PC-9 (cell line): ENCODE measurements at regions not wholly inside any gene's neighbourhood (a gene's known extent, or its start where the extent isn't known, plus 50 kb on each side); places are given as distances from the start of the nearest gene placed in this dataset.

ENCODE experiments used
- BruUV-seq: library from RNA; stranded (reverse); fragments of 400-500 nt; replicated peaks from 2 replicates; lab custom pipeline; 2021; lab: Mats Ljungman, UMichigan
- CTCF ChIA-PET: fragments of 300-600 bp; sonication (Branson Sonifier 250); formaldehyde crosslinking; loops from one replicate; lab custom pipeline; 2022; ENCODE audit warnings: antibody characterized with exemption; lab: Charles Lee
- POLR2A ChIA-PET: fragments of 300-600 bp; sonication (Branson Sonifier 250); formaldehyde crosslinking; loops from one replicate; lab custom pipeline; 2022; ENCODE audit warnings: antibody characterized with exemption; ENCODE audit not compliant: unreplicated experiment; lab: Charles Lee
- DNase-seq, 2 experiments: peaks; one replicate each; pipeline versions ENCODE4 v3.0.0 to v3.0.0-alpha.2; 2015 to 2022; ENCODE audit warnings: mixed read lengths in 1 of 2
- H2AFZ ChIP-seq: fragments of 200-600 bp; sonication (generic); 2 replicates; pipeline ENCODE4 v1.8.1; 2017; ENCODE audit warnings: antibody characterized with exemption
- H3F3A ChIP-seq: fragments of 200-600 bp; sonication (generic); 2 replicates; pipeline ENCODE4 v1.8.1; 2017; ENCODE audit warnings: antibody characterized with exemption, mild to moderate bottlenecking, low read depth; ENCODE audit not compliant: insufficient read depth
- H3K27ac ChIP-seq: fragments of 200-600 bp; sonication (generic); 2 replicates; pipeline ENCODE4 v1.6.1; 2016; ENCODE audit warnings: mixed run types
- H3K27me3 ChIP-seq: fragments of 200-600 bp; sonication (generic); 2 replicates; pipeline ENCODE4 v1.6.1; 2016; ENCODE audit warnings: low read depth, mixed run types; ENCODE audit not compliant: insufficient read depth
- H3K36me3 ChIP-seq: fragments of 200-600 bp; sonication (generic); 2 replicates; pipeline ENCODE4 v1.6.1; 2016; ENCODE audit warnings: low read depth, mixed run types
- H3K4me1 ChIP-seq: fragments of 200-600 bp; sonication (generic); replicated peaks from 2 replicates; pipeline ENCODE4 v1.6.1; 2016; ENCODE audit warnings: mixed run types; ENCODE audit not compliant: insufficient read depth
- H3K4me2 ChIP-seq: fragments of 200-600 bp; sonication (generic); 2 replicates; pipeline ENCODE4 v1.6.1; 2017; ENCODE audit warnings: mixed run types
- H3K4me3 ChIP-seq: fragments of 200-600 bp; sonication (generic); 2 replicates; pipeline ENCODE4 v1.6.1; 2016; ENCODE audit warnings: mixed run types
- H3K79me2 ChIP-seq: fragments of 200-600 bp; sonication (generic); 2 replicates; pipeline ENCODE4 v1.6.1; 2017; ENCODE audit warnings: low read depth, mixed run types
- H3K9me2 ChIP-seq: fragments of 200-600 bp; sonication (generic); 2 replicates; pipeline ENCODE4 v1.8.1; 2017; ENCODE audit warnings: mild to moderate bottlenecking; ENCODE audit not compliant: insufficient read depth
- H3K9me3 ChIP-seq: fragments of 200-600 bp; sonication (generic); 2 replicates; pipeline ENCODE4 v1.8.1; 2016; ENCODE audit warnings: low read depth; ENCODE audit not compliant: insufficient read depth
- H4K20me1 ChIP-seq: fragments of 200-600 bp; sonication (generic); 2 replicates; pipeline ENCODE4 v1.8.1; 2017; ENCODE audit not compliant: insufficient read depth
- EZH2 ChIP-seq: fragments of 200-600 bp; sonication (generic); IDR thresholded peaks from 2 replicates; pipeline ENCODE4 v1.8.0; 2017; ENCODE audit warnings: antibody characterized with exemption, low read depth
- intact Hi-C: fragments of 100-400 bp; cut with micrococcal nuclease; formaldehyde crosslinking; loops from one replicate; pipeline ENCODE4 v1.10.0; 2022; ENCODE audit not compliant: unreplicated experiment
- TF ChIP-seq, protein P1 (sequence below): fragments of 200-600 bp; sonication (generic); conservative IDR thresholded peaks from 2 replicates; pipeline ENCODE4 v1.6.1; 2017; ENCODE audit warnings: mixed run types, antibody characterized with exemption, mild to moderate bottlenecking, moderate library complexity

DNA sequence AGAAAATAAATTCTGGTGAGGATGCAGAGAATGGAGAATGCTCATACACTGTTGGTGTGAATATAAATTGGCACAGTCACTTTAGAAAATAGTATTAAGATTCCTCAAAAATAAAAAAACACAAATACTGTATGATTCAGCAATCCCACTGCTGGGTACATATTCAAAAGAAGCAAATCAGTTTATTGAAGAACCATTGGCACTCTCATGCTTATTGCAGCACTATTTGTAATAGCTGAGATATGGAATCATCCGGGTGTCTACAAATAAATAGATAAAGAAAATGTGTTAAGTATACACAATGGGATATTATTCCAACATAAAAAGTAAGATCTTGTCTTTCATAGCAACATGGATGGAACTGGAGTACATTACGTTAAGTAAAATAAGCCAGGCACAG, 579.4 kb upstream of the SEL1L start:
- no peaks in the 10 kb centered on the region for H3K9me2 ChIP-seq
- no peaks in the 10 kb centered on the region for H3K27me3 ChIP-seq
- no peak overlapping the region for H3K4me3 ChIP-seq
- no peaks in the 10 kb centered on the region for H3F3A ChIP-seq
- H3K4me1 ChIP-seq, result no peaks in the 10 kb centered on the region
- no peaks in the 10 kb centered on the region for H3K36me3 ChIP-seq
- ChIA-PET CTCF (no interaction called here), POLR2A (no interaction called here)
- TF ChIP-seq EZH2, result no peak
- TF ChIP-seq, protein P1, sequence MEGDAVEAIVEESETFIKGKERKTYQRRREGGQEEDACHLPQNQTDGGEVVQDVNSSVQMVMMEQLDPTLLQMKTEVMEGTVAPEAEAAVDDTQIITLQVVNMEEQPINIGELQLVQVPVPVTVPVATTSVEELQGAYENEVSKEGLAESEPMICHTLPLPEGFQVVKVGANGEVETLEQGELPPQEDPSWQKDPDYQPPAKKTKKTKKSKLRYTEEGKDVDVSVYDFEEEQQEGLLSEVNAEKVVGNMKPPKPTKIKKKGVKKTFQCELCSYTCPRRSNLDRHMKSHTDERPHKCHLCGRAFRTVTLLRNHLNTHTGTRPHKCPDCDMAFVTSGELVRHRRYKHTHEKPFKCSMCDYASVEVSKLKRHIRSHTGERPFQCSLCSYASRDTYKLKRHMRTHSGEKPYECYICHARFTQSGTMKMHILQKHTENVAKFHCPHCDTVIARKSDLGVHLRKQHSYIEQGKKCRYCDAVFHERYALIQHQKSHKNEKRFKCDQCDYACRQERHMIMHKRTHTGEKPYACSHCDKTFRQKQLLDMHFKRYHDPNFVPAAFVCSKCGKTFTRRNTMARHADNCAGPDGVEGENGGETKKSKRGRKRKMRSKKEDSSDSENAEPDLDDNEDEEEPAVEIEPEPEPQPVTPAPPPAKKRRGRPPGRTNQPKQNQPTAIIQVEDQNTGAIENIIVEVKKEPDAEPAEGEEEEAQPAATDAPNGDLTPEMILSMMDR, result no peak
- intact Hi-C loops, result no loop called here
- no peak overlapping the region for H2AFZ ChIP-seq
- no peak overlapping the region for H3K27ac ChIP-seq
- BruUV-seq, result no TSS peak
- no peak for DNase-seq
- no peaks in the 10 kb centered on the region for H3K9me3 ChIP-seq
- H3K79me2 ChIP-seq, result no peaks in the 10 kb centered on the region
- H3K4me2 ChIP-seq, result no peak overlapping the region
- no peaks in the 10 kb centered on the region for H4K20me1 ChIP-seq

DNA sequence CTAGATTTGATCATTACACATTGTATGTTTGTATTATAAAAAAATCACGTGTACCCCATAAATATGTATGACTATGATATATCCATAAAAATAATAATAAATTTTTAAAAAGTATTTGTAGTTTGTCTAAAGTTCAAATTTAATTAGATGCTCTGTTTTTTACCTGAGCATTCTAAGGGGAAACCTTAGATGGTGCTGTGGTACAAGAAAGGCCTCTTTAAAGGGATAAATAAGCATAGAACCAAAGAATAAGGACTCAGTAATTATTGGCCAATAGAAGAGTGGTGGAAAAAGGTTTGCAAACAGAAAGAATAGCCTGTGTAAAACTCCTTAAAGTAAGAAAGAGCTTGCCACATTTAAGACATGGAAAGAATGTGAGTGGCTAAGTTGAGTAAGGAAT, 580.1 kb upstream of the SEL1L start:
- H3K79me2 ChIP-seq, result no peaks in the 10 kb centered on the region
- H3K27me3 ChIP-seq, result no peaks in the 10 kb centered on the region
- no peaks in the 10 kb centered on the region for H3K36me3 ChIP-seq
- no TSS peak for BruUV-seq
- no peak for DNase-seq
- no peak overlapping the region for H3K27ac ChIP-seq
- H2AFZ ChIP-seq, result no peak overlapping the region
- no peaks in the 10 kb centered on the region for H3K9me3 ChIP-seq
- H3F3A ChIP-seq, result no peaks in the 10 kb centered on the region
- POLR2A ChIA-PET, result no interaction called here
- H3K4me2 ChIP-seq, result no peak overlapping the region
- CTCF ChIA-PET, result no interaction called here
- no peak overlapping the region for H3K4me3 ChIP-seq
- TF ChIP-seq EZH2, result no peak
- TF ChIP-seq, protein P1, result no peak
- H3K4me1 ChIP-seq, result no peaks in the 10 kb centered on the region
- H3K9me2 ChIP-seq, result no peaks in the 10 kb centered on the region
- H4K20me1 ChIP-seq, result no peaks in the 10 kb centered on the region
- intact Hi-C loops, result no loop called here

DNA sequence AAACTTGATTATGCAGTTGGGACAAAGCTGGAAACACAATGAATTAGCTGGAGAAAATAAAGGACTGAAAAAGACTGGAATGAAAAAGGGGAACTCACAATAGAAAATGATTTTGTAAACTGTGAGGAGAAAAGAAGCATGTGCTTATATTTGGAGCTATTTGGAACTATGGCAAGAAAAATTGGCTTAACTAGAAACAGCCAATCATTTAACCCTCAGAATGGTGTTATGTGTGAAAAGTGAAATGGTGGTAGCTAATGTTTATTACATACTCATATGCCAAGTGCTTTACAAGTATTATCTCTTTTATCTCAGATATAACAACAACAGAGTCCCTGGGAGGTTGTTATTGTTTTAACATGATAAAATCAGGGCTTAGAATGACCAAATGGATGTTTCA, 583.1 kb upstream of the SEL1L start:
- CTCF ChIA-PET, result no interaction called here
- Histone ChIP-seq H3K9me3 (no peaks in the 10 kb centered on the region), H3F3A (no peaks in the 10 kb centered on the region), H3K79me2 (no peaks in the 10 kb centered on the region), H4K20me1 (no peaks in the 10 kb centered on the region), H3K9me2 (no peaks in the 10 kb centered on the region), H3K27me3 (no peaks in the 10 kb centered on the region), H2AFZ (no peak overlapping the region), H3K27ac (no peak overlapping the region), H3K36me3 (no peaks in the 10 kb centered on the region), H3K4me3 (no peak overlapping the region), H3K4me2 (no peak overlapping the region), H3K4me1 (no peaks in the 10 kb centered on the region)
- BruUV-seq, result no TSS peak
- intact Hi-C loops, result no loop called here
- POLR2A ChIA-PET, result no interaction called here
- DNase-seq, result no peak
- no peak for TF ChIP-seq EZH2
- TF ChIP-seq, protein P1, result no peak
